ENCODE measurements at regions not wholly inside any gene's neighbourhood (a gene's known extent, or its start where the extent isn't known, plus 50 kb on each side); places are given as distances from the start of the nearest gene placed in this dataset.

GRCh38 chr1:2859881-2860430 lies 58.5 kb upstream of the TTC34 start:
- BruUV-seq (replicated peaks), result no TSS peak

GRCh38 chr1:2860476-2861142 lies 59.1 kb upstream of the TTC34 start:
- Histone ChIP-seq H3K4me3 (ENCODE audit: low read depth, low read length, poor library complexity, severe bottlenecking) (no peak overlapping the region), H3K4me1 (ENCODE audit: insufficient read depth, low read length, poor library complexity, severe bottlenecking) (no peaks in the 10 kb centered on the region), H3K27me3 (replicated peaks; ENCODE audit: insufficient read depth, low read depth, low read length, poor library complexity) (peaks cover 17% of the 10 kb centered on the region), H3K36me3 (ENCODE audit: insufficient read depth, low read length, poor library complexity, severe bottlenecking) (no peaks in the 10 kb centered on the region), H3K9me3 (ENCODE audit: low read depth, low read length, poor library complexity, severe bottlenecking) (peaks cover 5% of the 10 kb centered on the region), H3K27ac (ENCODE audit: low read depth, low read length, poor library complexity, severe bottlenecking) (no peak overlapping the region)
- intact Hi-C loops (cut with micrococcal nuclease; ENCODE audit: unreplicated experiment), result no loop called here
- ChIA-PET CTCF (no interaction called here), POLR2A (ENCODE audit: low non-redundant PET) (no interaction called here)
- no peak for DNase-seq (ENCODE audit: low spot score)
- no TSS peak for BruUV-seq (replicated peaks)
- TF ChIP-seq EZH2 (IDR thresholded peaks at IDR 0.05; ENCODE audit: borderline replicate concordance, low read depth, low read length, poor library complexity, severe bottlenecking), result no peak
- TF ChIP-seq, protein P1, sequence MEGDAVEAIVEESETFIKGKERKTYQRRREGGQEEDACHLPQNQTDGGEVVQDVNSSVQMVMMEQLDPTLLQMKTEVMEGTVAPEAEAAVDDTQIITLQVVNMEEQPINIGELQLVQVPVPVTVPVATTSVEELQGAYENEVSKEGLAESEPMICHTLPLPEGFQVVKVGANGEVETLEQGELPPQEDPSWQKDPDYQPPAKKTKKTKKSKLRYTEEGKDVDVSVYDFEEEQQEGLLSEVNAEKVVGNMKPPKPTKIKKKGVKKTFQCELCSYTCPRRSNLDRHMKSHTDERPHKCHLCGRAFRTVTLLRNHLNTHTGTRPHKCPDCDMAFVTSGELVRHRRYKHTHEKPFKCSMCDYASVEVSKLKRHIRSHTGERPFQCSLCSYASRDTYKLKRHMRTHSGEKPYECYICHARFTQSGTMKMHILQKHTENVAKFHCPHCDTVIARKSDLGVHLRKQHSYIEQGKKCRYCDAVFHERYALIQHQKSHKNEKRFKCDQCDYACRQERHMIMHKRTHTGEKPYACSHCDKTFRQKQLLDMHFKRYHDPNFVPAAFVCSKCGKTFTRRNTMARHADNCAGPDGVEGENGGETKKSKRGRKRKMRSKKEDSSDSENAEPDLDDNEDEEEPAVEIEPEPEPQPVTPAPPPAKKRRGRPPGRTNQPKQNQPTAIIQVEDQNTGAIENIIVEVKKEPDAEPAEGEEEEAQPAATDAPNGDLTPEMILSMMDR (conservative IDR thresholded peaks at IDR 0.05; ENCODE audit: low read depth, low read length), result no peak

More at GRCh38 chr1:2859881-2860430, 58.5 kb upstream of the TTC34 start:
- intact Hi-C loops (cut with micrococcal nuclease; ENCODE audit: unreplicated experiment), result no loop called here
- no peaks in the 10 kb centered on the region for H3K4me1 ChIP-seq (ENCODE audit: insufficient read depth, low read length, poor library complexity, severe bottlenecking)
- POLR2A ChIA-PET (ENCODE audit: low non-redundant PET), result no interaction called here
- H3K9me3 ChIP-seq (ENCODE audit: low read depth, low read length, poor library complexity, severe bottlenecking), result peaks cover 5% of the 10 kb centered on the region
- no peaks in the 10 kb centered on the region for H3K36me3 ChIP-seq (ENCODE audit: insufficient read depth, low read length, poor library complexity, severe bottlenecking)
- peaks cover 23% of the 10 kb centered on the region for H3K27me3 ChIP-seq (replicated peaks; ENCODE audit: insufficient read depth, low read depth, low read length, poor library complexity)
- no peak overlapping the region for H3K27ac ChIP-seq (ENCODE audit: low read depth, low read length, poor library complexity, severe bottlenecking)
- TF ChIP-seq, protein P1 (conservative IDR thresholded peaks at IDR 0.05; ENCODE audit: low read depth, low read length), result no peak
- TF ChIP-seq EZH2 (IDR thresholded peaks at IDR 0.05; ENCODE audit: borderline replicate concordance, low read depth, low read length, poor library complexity, severe bottlenecking), result no peak
- CTCF ChIA-PET, result no interaction called here
- H3K4me3 ChIP-seq (ENCODE audit: low read depth, low read length, poor library complexity, severe bottlenecking), result no peak overlapping the region
- DNase-seq (ENCODE audit: low spot score), result no peak

- Histone ChIP-seq H3K4me3 (ENCODE audit: low read depth, low read length, poor library complexity, severe bottlenecking) (no peak overlapping the region), H3K4me1 (ENCODE audit: insufficient read depth, low read length, poor library complexity, severe bottlenecking) (no peaks in the 10 kb centered on the region), H3K36me3 (ENCODE audit: insufficient read depth, low read length, poor library complexity, severe bottlenecking) (no peaks in the 10 kb centered on the region), H3K9me3 (ENCODE audit: low read depth, low read length, poor library complexity, severe bottlenecking) (peaks cover 5% of the 10 kb centered on the region), H3K27me3 (replicated peaks; ENCODE audit: insufficient read depth, low read depth, low read length, poor library complexity) (peaks cover 9% of the 10 kb centered on the region), H3K27ac (ENCODE audit: low read depth, low read length, poor library complexity, severe bottlenecking) (no peak overlapping the region)
- BruUV-seq (replicated peaks), result no TSS peak
- ChIA-PET CTCF (no interaction called here), POLR2A (ENCODE audit: low non-redundant PET) (no interaction called here)
- TF ChIP-seq, protein P1 (conservative IDR thresholded peaks at IDR 0.05; ENCODE audit: low read depth, low read length), result no peak
- no peak for TF ChIP-seq EZH2 (IDR thresholded peaks at IDR 0.05; ENCODE audit: borderline replicate concordance, low read depth, low read length, poor library complexity, severe bottlenecking)
- intact Hi-C loops (cut with micrococcal nuclease; ENCODE audit: unreplicated experiment), result no loop called here
- no peak for DNase-seq (ENCODE audit: low spot score)
These were observed 59.9 kb upstream of the TTC34 start for GRCh38 chr1:2861143-2861987.
